HL-60 (cell line): ENCODE measurements at regions not wholly inside any gene's neighbourhood (a gene's known extent, or its start where the extent isn't known, plus 50 kb on each side); places are given as distances from the start of the nearest gene placed in this dataset.

Source experiments
- GABPA ChIP-seq: IDR thresholded peaks from 2 replicates; pipeline ENCODE4 v1.6.1; 2012; ENCODE audit warnings: low read depth
- POLR2AphosphoS5 ChIP-seq: IDR thresholded peaks from 2 replicates; pipeline ENCODE4 v1.6.1; 2012; ENCODE audit warnings: low read depth
- REST ChIP-seq: IDR thresholded peaks from 2 replicates; pipeline ENCODE4 v1.6.1; 2012; ENCODE audit warnings: low read depth; ENCODE audit not compliant: insufficient replicate concordance
- TF ChIP-seq, protein P1 (sequence below): IDR thresholded peaks from one replicate; pipeline ENCODE4 v1.5.1; 2011; ENCODE audit warnings: low read length, control low read depth, inconsistent platforms; ENCODE audit not compliant: insufficient read depth

GRCh38 chr18:26778054-26778393 is 87.5 kb downstream of the AQP4 start:
- TF ChIP-seq, protein P1, sequence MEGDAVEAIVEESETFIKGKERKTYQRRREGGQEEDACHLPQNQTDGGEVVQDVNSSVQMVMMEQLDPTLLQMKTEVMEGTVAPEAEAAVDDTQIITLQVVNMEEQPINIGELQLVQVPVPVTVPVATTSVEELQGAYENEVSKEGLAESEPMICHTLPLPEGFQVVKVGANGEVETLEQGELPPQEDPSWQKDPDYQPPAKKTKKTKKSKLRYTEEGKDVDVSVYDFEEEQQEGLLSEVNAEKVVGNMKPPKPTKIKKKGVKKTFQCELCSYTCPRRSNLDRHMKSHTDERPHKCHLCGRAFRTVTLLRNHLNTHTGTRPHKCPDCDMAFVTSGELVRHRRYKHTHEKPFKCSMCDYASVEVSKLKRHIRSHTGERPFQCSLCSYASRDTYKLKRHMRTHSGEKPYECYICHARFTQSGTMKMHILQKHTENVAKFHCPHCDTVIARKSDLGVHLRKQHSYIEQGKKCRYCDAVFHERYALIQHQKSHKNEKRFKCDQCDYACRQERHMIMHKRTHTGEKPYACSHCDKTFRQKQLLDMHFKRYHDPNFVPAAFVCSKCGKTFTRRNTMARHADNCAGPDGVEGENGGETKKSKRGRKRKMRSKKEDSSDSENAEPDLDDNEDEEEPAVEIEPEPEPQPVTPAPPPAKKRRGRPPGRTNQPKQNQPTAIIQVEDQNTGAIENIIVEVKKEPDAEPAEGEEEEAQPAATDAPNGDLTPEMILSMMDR = no peak
- no peak for TF ChIP-seq REST
- no peak for TF ChIP-seq GABPA
- TF ChIP-seq POLR2AphosphoS5 = no peak
